GM19452 (cell line): ENCODE measurements at regions not wholly inside any gene's neighbourhood (a gene's known extent, or its start where the extent isn't known, plus 50 kb on each side); places are given as distances from the start of the nearest gene placed in this dataset.

Experiments
- ATAC-seq: cut with Tn5 transposase; IDR thresholded peaks from one replicate; pipeline ENCODE4 v1.9.1; 2021; ENCODE audit not compliant: unreplicated experiment

DNA sequence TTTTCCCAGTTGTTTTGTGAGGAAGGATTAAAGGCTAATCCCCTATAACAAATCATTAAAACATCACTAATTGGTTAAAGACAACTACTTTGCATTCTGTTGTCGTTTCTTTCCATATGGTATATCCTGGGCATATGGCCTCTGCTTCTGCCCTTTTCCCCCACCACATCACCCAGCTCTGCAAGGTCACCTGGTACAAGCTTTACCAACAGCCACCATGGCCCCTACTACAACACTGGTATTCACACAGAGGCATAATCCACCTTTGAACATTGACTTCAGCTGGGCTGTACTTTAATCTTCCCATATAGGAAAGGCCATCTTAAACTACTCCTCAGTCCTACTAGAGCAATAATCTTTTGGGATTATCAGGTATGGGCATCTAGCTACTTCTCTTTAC is 866.1 kb downstream of the TLE4 start:
- no peak for ATAC-seq

DNA sequence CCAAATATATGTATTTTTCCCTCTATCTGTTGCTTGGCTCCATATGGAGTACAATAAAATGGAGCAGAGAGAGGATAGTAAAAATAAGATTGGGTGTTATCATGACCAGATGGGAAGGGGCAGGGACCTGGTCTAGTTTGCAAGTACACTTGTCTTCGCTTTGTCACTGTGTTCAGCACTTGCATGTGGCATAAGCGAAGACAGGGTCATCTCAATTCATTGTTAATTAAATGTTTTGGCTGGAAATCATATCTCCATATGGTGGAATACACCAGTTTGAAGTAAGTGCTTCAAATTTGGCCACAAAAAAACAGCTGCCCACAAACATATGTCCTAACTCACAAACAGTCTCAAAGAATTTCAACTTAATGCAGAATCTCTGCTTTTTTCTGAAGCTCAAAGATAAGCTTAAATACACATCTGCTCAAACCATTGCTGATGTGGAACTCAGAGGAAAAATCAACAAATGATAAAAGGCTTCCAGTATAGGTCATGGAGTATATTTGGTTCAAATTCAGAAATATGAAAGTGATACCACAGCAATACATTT is 865.4 kb downstream of the TLE4 start:
- no peak for ATAC-seq

DNA sequence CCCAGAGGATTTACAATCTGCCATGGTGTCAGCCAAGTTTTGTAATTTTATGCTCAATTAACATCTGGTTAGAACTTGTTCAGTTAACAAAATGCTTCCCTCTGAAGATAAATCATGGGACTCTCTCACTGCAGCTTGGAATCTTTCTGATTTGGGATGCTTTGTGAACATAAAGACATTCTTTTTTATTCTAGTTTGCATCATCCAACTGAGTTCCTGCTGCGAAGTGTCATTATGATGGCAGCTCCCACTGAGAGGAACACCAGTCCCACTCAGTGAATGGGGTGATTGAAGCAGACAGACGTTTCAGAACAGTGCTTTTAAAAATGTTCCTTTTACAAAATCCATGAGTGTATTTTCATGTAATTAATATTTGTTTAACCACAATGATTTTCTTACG is 863.8 kb downstream of the TLE4 start:
- no peak for ATAC-seq

DNA sequence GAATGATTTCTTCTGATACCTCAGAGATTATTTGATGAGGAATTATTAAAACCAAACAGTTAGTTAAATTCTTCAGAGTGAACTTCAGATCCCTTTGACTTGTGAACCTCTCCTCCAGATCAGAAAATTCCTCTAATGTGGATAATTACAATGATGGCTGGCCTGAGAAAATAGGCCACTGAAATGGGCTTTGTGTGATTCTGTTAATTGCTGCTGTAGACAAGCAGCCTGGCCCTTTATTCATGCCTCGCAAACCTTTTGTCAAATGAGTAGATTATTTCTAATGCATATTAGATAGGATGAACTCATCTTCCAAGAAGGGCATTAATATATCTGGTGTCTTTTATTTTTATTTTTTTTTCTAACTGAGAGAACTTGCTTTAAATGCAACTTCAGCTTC is 855.2 kb downstream of the TLE4 start:
- ATAC-seq, result no peak

DNA sequence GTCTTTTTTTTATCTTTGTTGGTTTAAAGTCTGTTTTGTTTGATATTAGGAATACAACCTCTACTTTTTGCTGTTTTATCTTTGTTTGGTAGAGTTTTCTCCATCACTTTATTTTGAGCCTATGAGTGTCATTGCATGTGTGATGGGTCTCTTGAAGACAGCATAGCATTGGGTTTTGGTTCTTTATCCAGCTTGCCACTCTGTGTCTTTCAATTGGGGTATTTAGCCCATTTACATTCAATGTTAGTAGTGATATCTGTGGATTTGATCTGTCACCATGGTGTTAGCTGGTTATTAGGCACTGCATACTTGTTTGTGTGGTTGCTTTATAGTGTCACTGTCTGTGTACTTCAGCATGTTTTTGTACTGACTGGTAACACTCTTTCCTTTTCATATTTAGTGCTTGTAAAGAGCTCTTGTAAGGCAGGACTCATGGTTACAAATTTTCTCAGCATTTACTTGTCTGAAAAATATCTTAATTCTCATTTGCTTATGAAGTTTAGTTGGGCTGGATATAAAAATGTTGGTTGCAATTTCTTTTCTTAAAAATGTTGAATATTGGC is 845.5 kb downstream of the TLE4 start:
- no peak for ATAC-seq

DNA sequence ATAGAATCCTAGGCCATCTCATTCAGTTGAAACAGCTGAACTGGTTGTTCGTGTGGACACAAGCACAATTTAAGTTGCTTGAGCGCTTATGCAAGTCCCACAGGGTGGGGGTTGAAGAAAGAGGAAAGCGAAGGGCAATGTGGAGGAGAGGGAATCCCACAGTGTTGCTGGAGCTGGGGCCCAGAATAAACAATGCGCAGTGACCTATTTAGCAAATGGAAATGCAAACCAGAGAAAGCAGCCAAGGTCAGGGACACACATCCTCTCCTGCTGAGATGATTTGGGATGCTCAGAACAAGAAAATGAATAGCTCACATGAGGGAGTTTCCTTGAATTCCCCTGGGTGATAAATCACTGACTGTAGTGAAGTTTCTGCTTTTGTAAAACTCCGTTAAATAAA is 838.3 kb downstream of the TLE4 start:
- ATAC-seq, result no peak

DNA sequence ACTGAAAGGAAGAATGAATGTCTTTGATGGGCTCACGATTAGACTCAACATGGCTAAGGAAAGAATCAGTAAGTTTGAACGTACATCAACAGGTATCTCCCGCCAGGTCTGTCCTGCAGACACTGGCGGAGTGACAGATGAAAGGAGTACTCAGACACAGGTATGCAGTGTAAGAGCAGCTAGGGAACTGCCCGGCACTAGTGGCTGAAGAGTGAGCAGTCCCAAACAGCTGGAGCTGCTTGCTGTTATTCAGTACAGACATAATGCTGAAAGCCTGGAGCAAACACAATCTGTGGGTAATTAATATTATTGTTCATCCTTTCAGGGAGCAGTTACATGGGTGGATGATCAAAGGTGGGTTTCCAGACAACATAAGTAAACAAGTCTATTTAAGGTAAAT is 835.5 kb downstream of the TLE4 start:
- ATAC-seq, result no peak

DNA sequence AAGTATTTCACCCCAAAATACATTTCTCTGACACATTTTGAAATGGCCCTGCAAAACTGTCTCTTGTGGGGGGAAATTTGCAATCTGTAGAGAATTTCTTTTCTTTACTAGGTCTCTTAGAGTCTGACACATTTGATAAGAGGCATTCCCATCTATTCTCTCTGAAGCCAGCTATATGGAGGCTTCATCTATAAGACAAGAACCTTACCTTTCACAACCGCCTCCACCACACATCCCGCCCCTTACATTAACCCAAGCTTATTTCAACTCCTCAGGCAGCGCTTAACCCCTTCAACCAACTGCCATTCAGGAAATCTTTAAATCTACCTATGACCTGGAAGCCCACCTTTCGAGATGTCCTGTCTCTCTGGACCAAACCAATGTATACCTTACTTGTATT is 829.5 kb downstream of the TLE4 start:
- no peak for ATAC-seq

DNA sequence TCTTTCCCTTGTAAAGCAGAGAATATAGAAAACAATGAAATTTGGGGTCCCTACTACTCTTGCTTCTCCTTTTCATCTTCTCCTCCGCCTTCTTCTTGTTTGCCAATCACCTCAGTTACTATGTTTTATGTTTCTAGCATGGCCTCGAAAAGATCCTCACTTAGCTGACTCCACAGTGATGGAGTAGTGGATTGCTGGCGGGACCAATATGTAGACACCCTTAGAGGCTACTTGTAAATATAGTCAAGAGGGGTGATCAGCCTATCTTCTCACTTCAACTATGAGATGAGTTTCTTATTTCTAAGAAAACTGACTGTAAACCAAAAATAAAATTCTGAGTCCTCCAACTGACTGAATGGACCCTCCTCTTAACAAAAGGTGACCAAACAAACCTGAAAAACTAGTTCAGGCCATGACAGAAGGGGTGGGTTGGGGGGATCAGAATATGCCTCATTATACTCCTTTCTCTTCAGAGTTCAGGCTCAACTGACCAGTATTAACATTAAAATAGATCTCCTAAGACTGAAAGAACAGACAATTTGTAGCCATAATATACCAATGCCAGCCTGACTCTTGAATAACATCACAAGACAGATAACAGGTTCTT is 829.0 kb downstream of the TLE4 start:
- ATAC-seq, result no peak

DNA sequence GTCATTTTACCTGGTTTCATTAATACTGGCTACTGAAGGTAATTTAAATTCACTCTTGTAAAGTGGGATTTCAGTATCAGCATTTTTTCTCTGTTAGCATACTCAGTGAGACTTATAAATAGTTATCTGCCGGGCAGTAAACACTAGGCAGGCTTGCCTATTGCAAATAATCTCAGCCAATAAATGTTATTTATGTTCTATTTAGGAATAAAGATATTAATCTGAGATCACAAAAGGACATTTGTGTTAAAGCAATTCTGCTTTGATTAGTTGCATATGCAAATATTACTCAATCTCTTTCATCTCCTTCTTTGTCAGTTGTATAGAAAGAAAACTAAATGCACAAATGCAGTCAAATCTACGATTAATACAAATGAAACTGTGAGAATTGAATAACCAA is 827.8 kb downstream of the TLE4 start:
- ATAC-seq, result no peak

DNA sequence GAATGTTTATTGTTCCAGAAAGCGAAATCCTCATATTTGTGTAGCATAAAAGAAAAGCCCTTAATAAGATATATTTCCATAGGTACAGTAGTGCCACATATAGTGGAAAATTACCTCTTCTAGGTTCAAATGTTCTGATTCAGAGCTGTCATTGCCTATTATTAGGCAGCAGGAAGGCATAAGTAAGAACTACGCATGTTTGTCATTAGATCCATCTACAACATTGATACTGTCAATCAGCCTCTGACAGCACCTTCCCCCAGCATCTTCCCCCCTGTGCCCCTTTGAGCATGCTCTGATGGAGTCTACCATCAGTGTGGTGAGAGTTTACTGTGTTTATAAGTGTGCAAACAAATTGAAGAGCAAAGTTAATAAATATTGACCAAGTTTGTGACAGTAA is 816.1 kb downstream of the TLE4 start:
- ATAC-seq, result no peak

DNA sequence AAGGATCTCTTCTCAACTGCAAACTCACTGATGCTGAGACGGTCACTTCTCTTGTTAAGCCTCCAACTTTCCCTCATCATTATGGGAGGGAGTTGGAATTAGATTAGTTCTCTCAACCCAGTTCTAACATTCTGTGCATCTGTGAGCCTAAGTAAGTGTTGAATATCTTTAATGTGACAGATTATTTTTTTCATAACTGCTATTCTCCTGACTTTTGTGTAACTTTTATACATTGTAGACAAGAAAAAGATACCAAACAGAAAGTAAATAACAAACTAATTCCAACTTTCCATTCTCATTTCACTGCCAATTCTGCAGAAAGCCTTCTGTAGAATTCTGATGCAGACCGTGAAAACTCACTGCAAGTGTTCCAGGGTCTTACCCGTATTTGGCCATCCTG is 813.5 kb downstream of the TLE4 start:
- no peak for ATAC-seq

DNA sequence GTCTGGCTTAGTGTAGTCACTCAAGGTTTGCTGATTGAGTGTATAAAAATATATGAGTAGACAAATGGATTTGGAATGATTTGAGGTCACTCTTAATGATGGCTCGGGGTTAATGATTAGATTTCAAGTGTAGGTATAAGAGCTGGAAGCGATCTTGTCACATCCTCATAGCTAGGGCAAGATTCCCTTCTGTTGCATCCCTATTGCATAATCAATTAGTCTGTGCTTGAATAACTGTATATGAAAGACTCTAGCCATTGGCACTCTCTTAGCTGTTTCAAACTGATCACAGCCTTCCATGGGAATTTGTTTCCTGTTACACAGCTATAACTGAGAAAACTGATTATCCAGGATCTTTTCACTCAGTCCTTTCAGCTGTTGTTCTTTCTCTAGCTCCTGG is 811.6 kb downstream of the TLE4 start:
- no peak for ATAC-seq

DNA sequence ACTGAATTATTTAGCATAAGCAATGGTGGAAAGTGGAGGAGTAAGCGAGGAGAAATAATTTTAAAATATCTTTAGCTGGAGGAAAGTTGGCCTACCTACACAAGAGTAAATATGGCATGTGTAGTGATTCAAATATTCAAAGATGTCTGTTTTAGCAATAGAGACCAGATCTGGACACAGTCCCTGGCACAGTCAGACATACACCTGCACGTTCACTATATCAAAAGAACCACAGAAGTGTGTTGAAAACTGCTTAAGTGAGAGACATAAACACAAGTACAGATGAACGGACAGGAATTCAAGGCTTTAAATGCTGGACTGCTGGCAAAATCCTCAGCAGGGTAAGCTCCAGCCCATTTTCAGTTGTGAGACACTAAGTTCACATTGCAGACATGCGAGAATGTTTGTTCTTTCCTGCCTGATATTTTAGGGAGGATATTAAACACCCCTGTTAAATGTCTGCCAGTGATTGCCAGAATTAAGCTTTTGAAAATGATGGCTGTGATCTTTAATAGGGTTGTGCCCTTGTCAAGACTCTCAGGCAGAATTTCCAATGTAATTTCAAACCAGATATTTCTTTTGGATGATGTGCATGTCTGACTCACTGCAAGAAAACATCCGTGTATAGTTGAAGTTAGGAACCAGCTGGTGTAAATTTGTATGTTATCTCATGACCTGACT is 810.6 kb downstream of the TLE4 start:
- ATAC-seq, result no peak

DNA sequence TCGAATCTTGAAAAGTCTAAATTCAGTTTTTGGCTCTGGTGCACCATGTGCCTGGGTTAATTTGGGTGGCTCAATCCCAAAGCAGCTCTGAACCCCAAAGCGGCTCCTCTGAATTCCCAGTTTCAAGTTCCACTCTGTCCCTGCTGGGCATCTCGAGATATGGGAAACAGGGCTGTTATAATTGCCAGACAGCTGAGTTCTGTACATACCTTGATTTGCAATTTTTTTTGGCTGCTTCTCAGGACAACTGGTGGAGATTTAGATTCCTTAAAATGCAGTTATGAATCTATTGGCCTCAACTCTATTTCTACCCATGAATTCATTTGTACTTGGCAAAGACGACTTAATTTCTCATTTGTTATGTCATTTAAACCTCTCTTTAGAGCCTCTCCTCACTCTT is 808.5 kb downstream of the TLE4 start:
- no peak for ATAC-seq

DNA sequence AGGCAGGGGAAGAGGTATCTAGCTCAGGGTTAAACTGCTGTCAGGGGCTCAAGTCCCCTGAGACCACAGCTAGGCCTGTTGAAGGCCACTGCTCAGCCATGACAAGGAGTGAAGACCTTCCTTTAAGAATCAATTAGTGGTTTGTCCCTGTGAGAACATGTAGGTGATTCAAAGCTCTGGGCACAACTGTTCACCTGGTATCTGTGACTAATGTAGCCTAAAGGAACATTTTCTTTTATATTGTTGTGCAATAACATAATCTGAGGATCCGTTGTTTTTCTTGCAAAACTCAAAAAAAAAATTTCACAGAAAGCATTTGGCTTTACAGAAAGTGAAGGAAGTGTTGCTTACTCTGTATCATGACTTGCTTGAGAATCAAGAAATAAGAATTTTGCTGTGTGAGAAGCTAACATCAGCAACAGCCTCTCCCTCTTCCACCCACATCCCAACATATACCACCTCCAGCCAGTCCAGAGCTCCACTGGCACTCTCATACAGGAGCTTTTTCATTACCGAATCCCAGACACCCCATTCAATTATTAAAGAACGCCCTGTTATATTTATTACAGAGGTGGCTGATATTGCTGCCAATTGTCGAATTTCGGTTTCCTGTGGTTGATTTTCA is 807.0 kb downstream of the TLE4 start:
- no peak for ATAC-seq

DNA sequence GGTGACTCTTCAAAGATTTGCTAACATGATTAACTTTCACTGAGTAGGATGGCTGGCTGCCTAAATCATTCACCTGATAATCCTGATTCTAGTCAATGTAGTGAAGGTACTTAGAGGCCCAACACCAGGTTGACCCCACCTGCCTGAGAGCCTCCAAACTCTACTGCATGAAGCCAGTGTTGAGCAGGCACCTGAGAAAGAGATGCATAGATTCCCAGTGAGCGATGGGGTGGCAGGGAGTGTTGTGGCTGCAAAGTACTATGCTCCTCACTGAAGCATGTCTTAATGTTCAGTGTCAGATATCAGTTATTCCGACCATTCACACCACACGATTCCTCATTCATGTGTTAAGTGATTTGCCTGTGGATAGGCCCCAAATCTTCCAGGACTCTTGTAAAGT is 804.4 kb downstream of the TLE4 start:
- no peak for ATAC-seq

DNA sequence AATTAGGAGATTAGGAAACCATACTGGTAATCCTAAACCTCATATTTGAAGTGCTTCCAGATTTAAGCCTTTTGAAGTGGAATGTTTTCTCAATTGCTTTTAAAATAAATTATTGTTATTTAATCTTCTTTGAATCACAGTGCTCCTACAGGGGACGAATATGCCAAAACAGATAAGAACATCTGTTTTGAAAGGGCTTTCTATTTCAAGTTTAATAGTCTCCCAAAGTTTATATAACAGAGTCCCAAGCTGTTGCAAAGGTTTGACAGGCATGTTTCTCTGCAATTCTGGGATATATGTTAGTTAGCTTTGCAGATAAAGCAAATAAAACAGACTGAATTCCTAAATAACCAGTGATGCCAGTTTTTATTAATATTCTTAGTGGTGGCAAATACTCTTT is 803.7 kb downstream of the TLE4 start:
- ATAC-seq, result no peak

DNA sequence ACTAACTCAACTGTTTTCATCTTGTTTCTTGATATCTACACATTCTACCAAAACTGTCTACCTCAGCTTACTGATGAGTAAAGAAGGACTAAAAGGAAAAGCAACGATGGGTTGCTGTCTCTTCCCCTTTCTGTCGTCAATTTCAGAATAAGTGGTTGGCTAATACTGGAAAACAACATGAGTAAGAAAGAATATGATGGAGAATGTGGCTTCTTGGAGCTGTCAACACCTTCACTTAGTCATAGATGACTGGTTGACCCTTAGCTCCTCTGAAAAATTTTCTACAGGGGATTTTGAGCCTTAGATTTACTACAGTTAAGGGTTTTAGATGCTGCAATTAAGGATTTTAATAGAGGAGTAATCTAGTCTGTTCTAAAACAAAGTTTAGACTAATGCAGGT is 797.9 kb downstream of the TLE4 start:
- ATAC-seq, result no peak

DNA sequence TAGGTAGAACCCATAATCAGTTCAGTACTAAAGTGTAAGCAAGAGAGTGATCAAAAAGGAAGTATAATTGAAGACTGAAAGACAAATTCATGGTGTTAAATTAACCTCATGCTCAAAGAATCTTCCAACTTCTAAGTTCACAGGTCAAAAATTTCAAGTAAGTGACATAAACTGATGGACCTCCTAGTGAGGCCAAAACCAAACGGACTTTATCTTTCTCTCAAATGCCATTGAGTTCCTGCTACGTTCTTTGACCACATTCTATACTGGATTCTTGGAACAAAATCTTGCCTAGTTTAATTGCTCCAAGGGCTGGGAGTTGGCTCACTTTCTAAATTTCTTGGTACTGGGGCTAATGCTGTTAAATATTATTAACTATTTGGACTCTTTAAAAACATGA is 794.9 kb downstream of the TLE4 start:
- ATAC-seq, result no peak

DNA sequence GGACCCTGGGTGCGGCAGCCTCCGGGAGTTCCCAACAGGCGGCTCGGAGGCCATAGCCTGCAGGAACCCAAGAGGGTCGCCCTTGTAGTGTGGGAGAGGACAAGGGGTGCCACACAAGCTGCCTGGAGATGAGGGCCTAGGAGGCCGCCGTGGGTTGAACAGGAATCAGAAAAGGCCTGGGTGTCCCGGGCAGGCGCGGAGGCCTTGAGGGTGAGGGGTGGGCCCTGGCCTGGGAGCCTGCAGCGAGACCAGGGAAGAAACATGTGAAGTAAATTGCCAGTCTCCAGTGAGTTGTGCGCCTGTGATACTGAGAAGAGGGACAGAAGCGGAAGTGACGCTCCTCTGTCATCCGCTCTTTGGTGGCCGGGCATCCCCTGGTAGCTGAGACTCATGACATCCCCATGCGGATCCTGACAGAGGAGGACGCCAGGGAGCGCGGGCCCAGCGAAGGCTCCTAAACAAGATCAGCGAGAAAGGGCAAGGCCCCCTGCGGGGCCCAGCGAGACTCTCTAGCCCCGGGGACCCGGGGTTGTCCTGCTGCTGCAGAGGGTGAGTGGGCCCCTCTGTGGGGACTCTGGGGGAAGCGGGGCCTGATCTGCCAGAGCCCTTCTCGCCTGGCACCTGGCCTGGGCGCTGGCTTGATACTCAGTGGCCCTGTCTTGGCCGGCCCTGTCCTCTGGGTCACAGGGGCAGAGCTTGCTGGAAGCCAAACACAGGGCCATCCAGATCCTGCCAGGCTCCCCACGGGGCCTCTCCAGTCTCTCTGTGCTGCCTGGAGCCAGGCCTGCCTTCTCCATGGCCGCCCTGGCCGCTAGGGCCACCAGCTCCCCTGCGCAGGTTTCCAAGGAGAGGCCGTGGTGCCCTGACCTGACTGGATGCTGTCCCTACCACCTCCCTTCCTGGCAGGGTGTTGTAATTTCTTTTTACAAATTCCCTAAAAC is 788.4 kb downstream of the TLE4 start:
- no peak for ATAC-seq
